Ureter (tissue), 1 donor: ENCODE measurements at regions not wholly inside any gene's neighbourhood (a gene's known extent, or its start where the extent isn't known, plus 50 kb on each side); places are given as distances from the start of the nearest gene placed in this dataset.
"Not testable (repeated sequence)": the region's sequence is repeated elsewhere in the genome, so short reads cannot be mapped to it uniquely, and the experiment has no call there.

Source experiments
- DNase-seq: peaks from one replicate; pipeline ENCODE4 v3.0.0-alpha.2; 2020; ENCODE audit warnings: low spot score
- donor health status: DM: yes; HTN: yes; CAD: no.

GRCh38 chr3:28948685-28949084, 332.2 kb upstream of the RBMS3 start:
- DNase-seq: no peak

GRCh38 chr3:28949580-28949979, 331.3 kb upstream of the RBMS3 start:
- DNase-seq: no peak

GRCh38 chr3:28950614-28951013, 330.3 kb upstream of the RBMS3 start:
- no peak for DNase-seq

GRCh38 chr3:28951772-28952556, 328.9 kb upstream of the RBMS3 start:
- DNase-seq: no peak

GRCh38 chr3:28958656-28959055, 322.2 kb upstream of the RBMS3 start:
- no peak for DNase-seq

GRCh38 chr3:28971156-28971555, 309.7 kb upstream of the RBMS3 start:
- DNase-seq: no peak

- DNase-seq: no peak
Observed at GRCh38 chr3:28972921-28973320, 307.9 kb upstream of the RBMS3 start.

- DNase-seq: no peak
Observed at GRCh38 chr3:28973609-28974008, 307.3 kb upstream of the RBMS3 start.

- no peak for DNase-seq
Observed at GRCh38 chr3:28978092-28978491, 302.8 kb upstream of the RBMS3 start.

- no peak for DNase-seq
Observed at GRCh38 chr3:28980131-28980530, 300.7 kb upstream of the RBMS3 start.

GRCh38 chr3:28980631-28981030, 300.2 kb upstream of the RBMS3 start:
- no peak for DNase-seq

GRCh38 chr3:28982906-28983305, 298.0 kb upstream of the RBMS3 start:
- DNase-seq: no peak

GRCh38 chr3:28986922-28987321, 293.9 kb upstream of the RBMS3 start:
- no peak for DNase-seq

- DNase-seq: no peak
Observed at GRCh38 chr3:28989646-28990089, 291.2 kb upstream of the RBMS3 start.

GRCh38 chr3:28994161-28994905, 286.5 kb upstream of the RBMS3 start:
- no peak for DNase-seq

- DNase-seq: no peak
Observed at GRCh38 chr3:29004885-29005599, 275.8 kb upstream of the RBMS3 start.

- no peak for DNase-seq
Observed at GRCh38 chr3:29005862-29006261, 275.0 kb upstream of the RBMS3 start.

GRCh38 chr3:29011441-29011840, 269.4 kb upstream of the RBMS3 start:
- DNase-seq: no peak

GRCh38 chr3:29011966-29012365, 268.9 kb upstream of the RBMS3 start:
- DNase-seq: no peak

GRCh38 chr3:29022976-29023375, 257.9 kb upstream of the RBMS3 start:
- no peak for DNase-seq

GRCh38 chr3:29026286-29026685, 254.6 kb upstream of the RBMS3 start:
- DNase-seq: no peak

GRCh38 chr3:29026959-29027358, 253.9 kb upstream of the RBMS3 start:
- no peak for DNase-seq

GRCh38 chr3:29031175-29031574, 249.7 kb upstream of the RBMS3 start:
- DNase-seq: not testable (repeated sequence)
